Ramos (cell line): ENCODE measurements at regions not wholly inside any gene's neighbourhood (a gene's known extent, or its start where the extent isn't known, plus 50 kb on each side); places are given as distances from the start of the nearest gene placed in this dataset.

ENCODE experiments used
- in situ Hi-C: fragments of 300-500 bp; cut with MboI; formaldehyde crosslinking; loops from one replicate; pipeline ENCODE4 v1.14.3; 2022; ENCODE audit warnings: low sequenced_read_pairs; ENCODE audit not compliant: unreplicated experiment

GRCh38 chr12:110998165-110998564 lies 77.8 kb upstream of the MYL2 start:
- in situ Hi-C loops, result no loop called here

- in situ Hi-C loops, result no loop called here
These were observed 76.0 kb upstream of the MYL2 start for GRCh38 chr12:110996415-110996814.

GRCh38 chr12:110995615-110996014 lies 75.2 kb upstream of the MYL2 start:
- in situ Hi-C loops, result no loop called here

- in situ Hi-C loops, result no loop called here
These were observed 74.6 kb upstream of the MYL2 start for GRCh38 chr12:110995016-110995415.

GRCh38 chr12:110993434-110993833 lies 73.1 kb upstream of the MYL2 start:
- in situ Hi-C loops, result no loop called here

- in situ Hi-C loops, result no loop called here
These were observed 72.5 kb upstream of the MYL2 start for GRCh38 chr12:110992909-110993308.

GRCh38 chr12:110983811-110984210 lies 63.4 kb upstream of the MYL2 start:
- in situ Hi-C loops, result no loop called here

GRCh38 chr12:110972866-110973265 lies 52.5 kb upstream of the MYL2 start:
- in situ Hi-C loops, result no loop called here

- in situ Hi-C loops, result no loop called here
These were observed 51.6 kb upstream of the MYL2 start for GRCh38 chr12:110971936-110972335.

- in situ Hi-C loops, result no loop called here
These were observed 51.0 kb upstream of the MYL2 start for GRCh38 chr12:110971189-110971920.
